ENCODE measurements at regions not wholly inside any gene's neighbourhood (a gene's known extent, or its start where the extent isn't known, plus 50 kb on each side); places are given as distances from the start of the nearest gene placed in this dataset.

DNA sequence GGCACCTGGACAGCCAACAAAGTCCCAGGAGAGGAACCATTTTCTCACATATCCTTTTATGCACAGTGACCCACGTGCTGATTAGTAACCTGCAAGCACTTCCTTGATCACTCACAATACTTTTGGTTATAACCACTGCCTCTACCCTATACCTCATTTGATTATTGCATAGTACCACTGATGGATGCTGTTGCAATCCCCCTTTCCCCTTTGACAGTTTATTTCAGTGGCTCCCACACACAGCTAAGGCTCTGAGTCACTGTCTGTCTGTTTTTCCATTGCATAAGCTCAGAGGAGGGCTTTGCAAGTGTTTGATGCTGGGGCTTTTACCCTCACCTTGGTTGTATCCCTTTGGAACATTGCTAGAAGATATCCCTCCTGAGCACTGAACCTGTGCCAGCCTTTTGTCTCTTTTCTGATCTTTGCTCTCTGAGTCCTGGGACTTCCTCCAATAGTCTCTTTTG lies 101.7 kb upstream of the RBBP8 start:
- Histone ChIP-seq H3K79me2 (replicated peaks; ENCODE audit: insufficient read depth, low read length) (no peaks in the 10 kb centered on the region), H3K9me2 (ENCODE audit: insufficient read depth, low read length) (no peaks in the 10 kb centered on the region), H3K27ac (ENCODE audit: low read length) (no peak overlapping the region), H3F3A (ENCODE audit: insufficient read depth, low read length, poor library complexity, severe bottlenecking) (no peaks in the 10 kb centered on the region), H3K4me2 (ENCODE audit: low read length) (no peak overlapping the region), H3K9ac (ENCODE audit: low read length) (no peak overlapping the region), H3K27me3 (ENCODE audit: insufficient read depth, low read depth, low read length) (no peaks in the 10 kb centered on the region), H3K4me3 (ENCODE audit: low read length) (no peak overlapping the region), H2AFZ (ENCODE audit: low read depth, low read length) (no peak overlapping the region), H3K9me3 (ENCODE audit: low read length) (no peaks in the 10 kb centered on the region), H4K20me1 (ENCODE audit: insufficient read depth) (no peaks in the 10 kb centered on the region), H3K36me3 (ENCODE audit: insufficient read depth, low read length) (no peaks in the 10 kb centered on the region)
- TF ChIP-seq EZH2 (IDR thresholded peaks at IDR 0.05; ENCODE audit: borderline replicate concordance, insufficient read depth, low read length, poor library complexity, severe bottlenecking): no peak
- TF ChIP-seq, protein P1, sequence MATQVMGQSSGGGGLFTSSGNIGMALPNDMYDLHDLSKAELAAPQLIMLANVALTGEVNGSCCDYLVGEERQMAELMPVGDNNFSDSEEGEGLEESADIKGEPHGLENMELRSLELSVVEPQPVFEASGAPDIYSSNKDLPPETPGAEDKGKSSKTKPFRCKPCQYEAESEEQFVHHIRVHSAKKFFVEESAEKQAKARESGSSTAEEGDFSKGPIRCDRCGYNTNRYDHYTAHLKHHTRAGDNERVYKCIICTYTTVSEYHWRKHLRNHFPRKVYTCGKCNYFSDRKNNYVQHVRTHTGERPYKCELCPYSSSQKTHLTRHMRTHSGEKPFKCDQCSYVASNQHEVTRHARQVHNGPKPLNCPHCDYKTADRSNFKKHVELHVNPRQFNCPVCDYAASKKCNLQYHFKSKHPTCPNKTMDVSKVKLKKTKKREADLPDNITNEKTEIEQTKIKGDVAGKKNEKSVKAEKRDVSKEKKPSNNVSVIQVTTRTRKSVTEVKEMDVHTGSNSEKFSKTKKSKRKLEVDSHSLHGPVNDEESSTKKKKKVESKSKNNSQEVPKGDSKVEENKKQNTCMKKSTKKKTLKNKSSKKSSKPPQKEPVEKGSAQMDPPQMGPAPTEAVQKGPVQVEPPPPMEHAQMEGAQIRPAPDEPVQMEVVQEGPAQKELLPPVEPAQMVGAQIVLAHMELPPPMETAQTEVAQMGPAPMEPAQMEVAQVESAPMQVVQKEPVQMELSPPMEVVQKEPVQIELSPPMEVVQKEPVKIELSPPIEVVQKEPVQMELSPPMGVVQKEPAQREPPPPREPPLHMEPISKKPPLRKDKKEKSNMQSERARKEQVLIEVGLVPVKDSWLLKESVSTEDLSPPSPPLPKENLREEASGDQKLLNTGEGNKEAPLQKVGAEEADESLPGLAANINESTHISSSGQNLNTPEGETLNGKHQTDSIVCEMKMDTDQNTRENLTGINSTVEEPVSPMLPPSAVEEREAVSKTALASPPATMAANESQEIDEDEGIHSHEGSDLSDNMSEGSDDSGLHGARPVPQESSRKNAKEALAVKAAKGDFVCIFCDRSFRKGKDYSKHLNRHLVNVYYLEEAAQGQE (IDR thresholded peaks at IDR 0.05; ENCODE audit: borderline replicate concordance): no peak
- TF ChIP-seq, protein P2, sequence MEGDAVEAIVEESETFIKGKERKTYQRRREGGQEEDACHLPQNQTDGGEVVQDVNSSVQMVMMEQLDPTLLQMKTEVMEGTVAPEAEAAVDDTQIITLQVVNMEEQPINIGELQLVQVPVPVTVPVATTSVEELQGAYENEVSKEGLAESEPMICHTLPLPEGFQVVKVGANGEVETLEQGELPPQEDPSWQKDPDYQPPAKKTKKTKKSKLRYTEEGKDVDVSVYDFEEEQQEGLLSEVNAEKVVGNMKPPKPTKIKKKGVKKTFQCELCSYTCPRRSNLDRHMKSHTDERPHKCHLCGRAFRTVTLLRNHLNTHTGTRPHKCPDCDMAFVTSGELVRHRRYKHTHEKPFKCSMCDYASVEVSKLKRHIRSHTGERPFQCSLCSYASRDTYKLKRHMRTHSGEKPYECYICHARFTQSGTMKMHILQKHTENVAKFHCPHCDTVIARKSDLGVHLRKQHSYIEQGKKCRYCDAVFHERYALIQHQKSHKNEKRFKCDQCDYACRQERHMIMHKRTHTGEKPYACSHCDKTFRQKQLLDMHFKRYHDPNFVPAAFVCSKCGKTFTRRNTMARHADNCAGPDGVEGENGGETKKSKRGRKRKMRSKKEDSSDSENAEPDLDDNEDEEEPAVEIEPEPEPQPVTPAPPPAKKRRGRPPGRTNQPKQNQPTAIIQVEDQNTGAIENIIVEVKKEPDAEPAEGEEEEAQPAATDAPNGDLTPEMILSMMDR (IDR thresholded peaks at IDR 0.05; ENCODE audit: poor library complexity, severe bottlenecking): no peak
- no peak for TF ChIP-seq TAF1 (IDR thresholded peaks at IDR 0.05; ENCODE audit: low read depth)
- no peak for TF ChIP-seq SMC3 (conservative IDR thresholded peaks at IDR 0.05; ENCODE audit: poor library complexity)
- TF ChIP-seq RAD21 (conservative IDR thresholded peaks at IDR 0.05): no peak
- TF ChIP-seq MXI1 (conservative IDR thresholded peaks at IDR 0.05; ENCODE audit: poor library complexity, severe bottlenecking): no peak
- no peak for TF ChIP-seq EP300 (conservative IDR thresholded peaks at IDR 0.05; ENCODE audit: poor library complexity, severe bottlenecking)
- no peak for TF ChIP-seq POLR2AphosphoS5 (IDR thresholded peaks at IDR 0.05)

DNA sequence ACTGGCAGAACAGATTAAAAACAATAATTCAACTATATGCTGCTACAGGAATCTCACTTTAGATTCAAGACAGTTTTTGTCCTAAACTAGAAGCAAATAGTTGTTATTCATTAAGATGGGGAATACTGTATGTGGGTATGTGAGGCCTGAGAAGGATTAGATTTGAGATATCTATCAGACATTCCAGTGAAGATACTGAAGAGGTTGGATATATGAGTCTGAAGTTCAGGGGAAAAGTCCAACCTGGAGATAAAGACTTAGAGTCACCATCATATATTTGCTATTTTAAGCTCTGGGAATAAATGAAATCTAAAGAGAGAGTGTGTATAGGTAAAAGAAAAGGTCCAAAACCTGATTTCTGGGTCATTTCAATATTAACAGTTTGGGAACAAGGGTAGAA lies 96.2 kb upstream of the RBBP8 start:
- H3K9me3 ChIP-seq (ENCODE audit: low read length): no peaks in the 10 kb centered on the region
- H2AFZ ChIP-seq (ENCODE audit: low read depth, low read length): no peak overlapping the region
- no peaks in the 10 kb centered on the region for H3K79me2 ChIP-seq (replicated peaks; ENCODE audit: insufficient read depth, low read length)
- no peak overlapping the region for H3K9ac ChIP-seq (ENCODE audit: low read length)
- H3K4me3 ChIP-seq (ENCODE audit: low read length): no peak overlapping the region
- no peak overlapping the region for H3K27ac ChIP-seq (ENCODE audit: low read length)
- no peaks in the 10 kb centered on the region for H4K20me1 ChIP-seq (ENCODE audit: insufficient read depth)
- H3K36me3 ChIP-seq (ENCODE audit: insufficient read depth, low read length): no peaks in the 10 kb centered on the region
- H3K4me2 ChIP-seq (ENCODE audit: low read length): no peak overlapping the region
- no peaks in the 10 kb centered on the region for H3K9me2 ChIP-seq (ENCODE audit: insufficient read depth, low read length)
- no peaks in the 10 kb centered on the region for H3K27me3 ChIP-seq (ENCODE audit: insufficient read depth, low read depth, low read length)
- no peak for TF ChIP-seq TAF1 (IDR thresholded peaks at IDR 0.05; ENCODE audit: low read depth)
- TF ChIP-seq SMC3 (conservative IDR thresholded peaks at IDR 0.05; ENCODE audit: poor library complexity): no peak
- no peak for TF ChIP-seq RAD21 (conservative IDR thresholded peaks at IDR 0.05)
- no peak for TF ChIP-seq EP300 (conservative IDR thresholded peaks at IDR 0.05; ENCODE audit: poor library complexity, severe bottlenecking)
- TF ChIP-seq POLR2AphosphoS5 (IDR thresholded peaks at IDR 0.05): no peak
- H3F3A ChIP-seq (ENCODE audit: insufficient read depth, low read length, poor library complexity, severe bottlenecking): no peaks in the 10 kb centered on the region

Measured in neural cell (in vitro differentiated cells).